ENCODE measurements at regions not wholly inside any gene's neighbourhood (a gene's known extent, or its start where the extent isn't known, plus 50 kb on each side); places are given as distances from the start of the nearest gene placed in this dataset.
A peak's percentile ranks its signal among the peaks of the same experiment; 100 is the strongest.

DNA sequence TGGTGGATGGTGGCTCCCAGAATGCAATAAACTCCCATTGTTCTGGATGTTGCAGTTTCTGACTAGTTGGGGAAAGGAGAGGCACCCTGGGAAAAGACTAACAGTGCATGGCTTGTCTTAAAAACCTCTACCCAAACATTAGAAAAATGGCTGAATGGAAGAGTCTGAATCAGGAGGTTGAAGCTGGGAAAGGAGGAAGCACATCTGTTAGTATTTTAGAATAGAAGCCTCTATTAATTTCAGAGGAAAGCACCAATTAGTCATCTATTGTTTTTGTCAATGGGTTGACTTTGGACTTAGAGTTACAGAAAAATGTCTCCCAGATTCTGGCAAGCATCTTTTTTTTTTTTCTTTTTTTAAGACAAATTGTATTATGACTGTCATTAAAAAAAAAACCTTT, 56.1 kb upstream of the ELMO1 start:
- Histone ChIP-seq H3K27ac (ENCODE audit: low read depth in 1 of 2, low read length in 1 of 2) (no peak overlapping the region), H3K4me3 (ENCODE audit: low read length in 2 of 2) (no peak overlapping the region), H3K36me3 (ENCODE audit: control insufficient read depth in 2 of 2, insufficient read depth in 2 of 2, low read length in 1 of 2) (no peaks in the 10 kb centered on the region), H3K4me1 (ENCODE audit: control insufficient read depth in 2 of 2, insufficient read depth in 2 of 2, low read length in 2 of 2) (no peaks in the 10 kb centered on the region), H3K27me3 (ENCODE audit: control insufficient read depth in 2 of 2, insufficient read depth in 1 of 2, low read length in 1 of 2) (no peaks in the 10 kb centered on the region), H3K9me3 (ENCODE audit: control insufficient read depth in 2 of 2, insufficient read depth in 1 of 2, low read length in 1 of 2) (no peaks in the 10 kb centered on the region)
- DNase-seq (ENCODE audit: low read depth in 6 of 9, low spot score in 9 of 9): no peak

DNA sequence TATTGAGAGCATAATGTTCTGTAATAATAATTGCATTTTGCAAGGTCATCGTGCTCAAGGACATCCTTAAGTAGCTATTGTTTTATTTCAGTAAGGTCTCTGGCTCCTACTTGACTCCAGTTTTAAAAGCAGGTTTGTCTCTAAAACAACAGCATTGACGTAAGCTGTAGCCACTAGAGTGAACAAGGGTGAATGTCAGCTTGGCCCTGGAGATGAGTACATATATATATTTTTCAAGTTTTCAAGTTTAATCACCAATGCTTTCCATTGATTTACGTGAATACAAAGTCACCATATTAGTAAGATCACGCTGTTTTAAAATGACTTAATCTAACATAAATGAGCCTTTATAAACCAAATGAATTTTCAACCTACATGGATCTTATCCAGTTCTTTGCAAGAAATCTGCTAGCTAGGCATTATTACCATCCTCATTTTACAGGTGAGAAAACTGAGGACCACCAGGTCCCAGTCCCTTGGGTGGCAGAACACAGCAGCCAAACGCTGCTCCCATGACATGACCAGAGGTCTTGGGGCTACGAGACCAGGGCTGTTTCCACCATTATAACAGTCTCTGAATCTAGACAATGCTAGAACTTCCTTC, 57.2 kb upstream of the ELMO1 start:
- Histone ChIP-seq H3K27ac (ENCODE audit: low read depth in 1 of 2, low read length in 1 of 2) (no peak overlapping the region), H3K36me3 (ENCODE audit: control insufficient read depth in 2 of 2, insufficient read depth in 2 of 2, low read length in 1 of 2) (no peaks in the 10 kb centered on the region), H3K9me3 (ENCODE audit: control insufficient read depth in 2 of 2, insufficient read depth in 1 of 2, low read length in 1 of 2) (no peaks in the 10 kb centered on the region), H3K4me3 (ENCODE audit: low read length in 2 of 2) (no peak overlapping the region), H3K27me3 (ENCODE audit: control insufficient read depth in 2 of 2, insufficient read depth in 1 of 2, low read length in 1 of 2) (no peaks in the 10 kb centered on the region), H3K4me1 (ENCODE audit: control insufficient read depth in 2 of 2, insufficient read depth in 2 of 2, low read length in 2 of 2) (no peaks in the 10 kb centered on the region)
- 88% methylated on average over 6 of the region's 6 CpGs for WGBS
- no peak for DNase-seq (ENCODE audit: low read depth in 6 of 9, low spot score in 9 of 9)

DNA sequence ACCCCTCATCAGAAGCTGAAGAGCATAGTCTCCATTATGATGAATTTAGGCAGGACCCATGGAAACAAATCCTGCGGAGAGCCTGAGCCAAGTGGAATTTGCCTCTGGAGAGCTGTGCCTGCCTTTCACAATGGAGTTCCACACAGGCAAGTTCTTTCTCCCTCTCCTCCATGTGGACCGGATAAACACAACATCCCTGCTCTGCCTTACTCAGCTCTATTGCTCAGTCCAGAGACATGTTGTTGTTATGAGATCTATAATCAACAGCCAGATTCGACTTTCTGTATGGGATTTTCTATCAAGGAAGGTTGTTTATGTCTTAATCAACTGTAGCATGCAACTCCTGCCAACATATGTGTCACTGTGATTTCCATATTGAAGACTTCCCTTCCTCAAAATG, 59.5 kb upstream of the ELMO1 start:
- Histone ChIP-seq H3K9me3 (ENCODE audit: control insufficient read depth in 2 of 2, insufficient read depth in 1 of 2, low read length in 1 of 2) (no peaks in the 10 kb centered on the region), H3K4me3 (ENCODE audit: low read length in 2 of 2) (no peak overlapping the region), H3K27ac (ENCODE audit: low read depth in 1 of 2, low read length in 1 of 2) (no peak overlapping the region), H3K4me1 (ENCODE audit: control insufficient read depth in 2 of 2, insufficient read depth in 2 of 2, low read length in 2 of 2) (no peaks in the 10 kb centered on the region), H3K36me3 (ENCODE audit: control insufficient read depth in 2 of 2, insufficient read depth in 2 of 2, low read length in 1 of 2) (no peaks in the 10 kb centered on the region), H3K27me3 (ENCODE audit: control insufficient read depth in 2 of 2, insufficient read depth in 1 of 2, low read length in 1 of 2) (no peaks in the 10 kb centered on the region)
- no peak for DNase-seq (ENCODE audit: low read depth in 6 of 9, low spot score in 9 of 9)
- 94% methylated on average over 3 of the region's 3 CpGs for WGBS

DNA sequence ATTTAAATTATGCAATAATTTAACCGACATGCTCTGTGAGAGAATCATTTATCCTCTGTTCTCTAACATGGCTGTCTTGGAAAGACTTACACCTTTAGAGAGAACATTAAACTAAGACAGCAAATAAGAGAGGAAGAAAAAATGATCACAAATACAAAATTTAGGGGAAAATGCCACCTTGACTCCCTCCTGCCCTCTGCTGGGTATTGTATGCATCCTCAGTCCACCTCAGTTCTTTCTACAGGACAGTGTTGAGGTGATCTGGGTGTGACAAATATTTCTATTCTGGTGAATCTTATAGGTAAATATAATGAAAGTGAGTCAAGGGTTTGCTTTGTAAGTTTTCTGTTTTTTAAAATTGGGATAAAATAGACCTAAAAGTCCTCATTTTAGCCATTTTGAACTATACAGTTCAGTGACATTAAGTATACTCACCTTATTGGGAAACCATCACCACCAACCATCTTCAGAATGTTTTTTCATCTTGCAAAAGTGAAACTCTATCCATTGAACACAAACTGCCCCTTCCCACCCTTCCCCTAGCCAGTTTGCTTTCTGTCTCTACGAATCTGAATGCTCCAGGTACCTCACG, 61.5 kb upstream of the ELMO1 start:
- Histone ChIP-seq H3K4me1 (ENCODE audit: control insufficient read depth in 2 of 2, insufficient read depth in 2 of 2, low read length in 2 of 2) (no peaks in the 10 kb centered on the region), H3K9me3 (ENCODE audit: control insufficient read depth in 2 of 2, insufficient read depth in 1 of 2, low read length in 1 of 2) (no peaks in the 10 kb centered on the region), H3K27me3 (ENCODE audit: control insufficient read depth in 2 of 2, insufficient read depth in 1 of 2, low read length in 1 of 2) (no peaks in the 10 kb centered on the region), H3K4me3 (ENCODE audit: low read length in 2 of 2) (no peak overlapping the region), H3K27ac (ENCODE audit: low read depth in 1 of 2, low read length in 1 of 2) (no peak overlapping the region), H3K36me3 (ENCODE audit: control insufficient read depth in 2 of 2, insufficient read depth in 2 of 2, low read length in 1 of 2) (no peaks in the 10 kb centered on the region)
- WGBS: 92% methylated on average over 3 of the region's 3 CpGs
- DNase-seq (ENCODE audit: low read depth in 6 of 9, low spot score in 9 of 9): peak in 6 of 9 donors; percentile 6 to 46 (median 12)

DNA sequence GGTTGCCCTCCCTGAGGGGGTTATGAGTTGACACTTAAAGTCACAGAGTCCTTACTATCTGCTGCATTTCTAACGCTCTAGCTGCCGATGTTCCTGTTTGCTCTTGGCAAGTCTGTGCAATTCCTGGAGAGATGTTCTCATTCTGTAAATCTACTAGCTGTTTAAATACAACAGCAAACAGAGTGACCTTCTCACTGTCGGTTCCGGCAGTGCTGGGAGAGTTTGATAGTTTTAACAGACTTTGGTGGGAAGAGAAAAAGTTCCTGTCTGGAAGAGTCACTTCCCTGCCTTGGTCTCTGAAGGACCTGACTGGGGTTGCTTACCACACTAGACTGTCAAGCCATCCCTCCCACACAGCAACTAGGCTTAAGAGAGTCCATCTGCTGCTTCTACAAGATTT, 63.3 kb upstream of the ELMO1 start:
- 82% methylated on average over 4 of the region's 4 CpGs for WGBS
- no peak overlapping the region for H3K27ac ChIP-seq (ENCODE audit: low read depth in 1 of 2, low read length in 1 of 2)

DNA sequence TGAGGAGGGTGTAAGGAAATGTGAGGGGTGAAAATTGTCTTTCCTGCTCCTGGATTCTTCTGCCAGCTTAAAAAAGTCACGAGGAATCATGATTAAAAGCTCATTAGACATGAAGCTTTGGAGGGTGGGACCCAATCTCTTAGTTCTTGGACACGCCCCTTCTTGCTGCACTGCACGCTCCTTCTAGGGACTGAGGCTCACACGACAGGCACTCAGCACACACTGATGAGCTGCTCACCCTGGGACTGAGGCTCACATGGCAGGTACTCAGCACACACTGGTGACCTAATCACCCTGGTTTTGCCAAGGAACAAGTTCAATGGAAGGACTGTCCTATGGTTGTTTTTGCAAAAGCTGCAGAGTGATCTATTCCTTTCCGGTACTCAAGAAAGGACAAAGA, 65.8 kb upstream of the ELMO1 start:
- Histone ChIP-seq H3K36me3 (ENCODE audit: control insufficient read depth in 2 of 2, insufficient read depth in 2 of 2, low read length in 1 of 2) (no peaks in the 10 kb centered on the region), H3K27me3 (ENCODE audit: control insufficient read depth in 2 of 2, insufficient read depth in 1 of 2, low read length in 1 of 2) (no peaks in the 10 kb centered on the region), H3K4me3 (ENCODE audit: low read length in 2 of 2) (no peak overlapping the region), H3K9me3 (ENCODE audit: control insufficient read depth in 2 of 2, insufficient read depth in 1 of 2, low read length in 1 of 2) (peaks cover 0 to 3% of the 10 kb centered on the region in 2 donors), H3K4me1 (ENCODE audit: control insufficient read depth in 2 of 2, insufficient read depth in 2 of 2, low read length in 2 of 2) (no peaks in the 10 kb centered on the region), H3K27ac (ENCODE audit: low read depth in 1 of 2, low read length in 1 of 2) (no peak overlapping the region)
- WGBS: 77% methylated on average over 5 of the region's 5 CpGs
- no peak for DNase-seq (ENCODE audit: low read depth in 6 of 9, low spot score in 9 of 9)

More for the DNA sequence above, 63.3 kb upstream of the ELMO1 start:
- Histone ChIP-seq H3K27me3 (ENCODE audit: control insufficient read depth in 2 of 2, insufficient read depth in 1 of 2, low read length in 1 of 2) (no peaks in the 10 kb centered on the region), H3K36me3 (ENCODE audit: control insufficient read depth in 2 of 2, insufficient read depth in 2 of 2, low read length in 1 of 2) (no peaks in the 10 kb centered on the region), H3K4me3 (ENCODE audit: low read length in 2 of 2) (no peak overlapping the region), H3K4me1 (ENCODE audit: control insufficient read depth in 2 of 2, insufficient read depth in 2 of 2, low read length in 2 of 2) (no peaks in the 10 kb centered on the region), H3K9me3 (ENCODE audit: control insufficient read depth in 2 of 2, insufficient read depth in 1 of 2, low read length in 1 of 2) (peaks cover 0 to 3% of the 10 kb centered on the region in 2 donors)
- DNase-seq (ENCODE audit: low read depth in 6 of 9, low spot score in 9 of 9): no peak

DNA sequence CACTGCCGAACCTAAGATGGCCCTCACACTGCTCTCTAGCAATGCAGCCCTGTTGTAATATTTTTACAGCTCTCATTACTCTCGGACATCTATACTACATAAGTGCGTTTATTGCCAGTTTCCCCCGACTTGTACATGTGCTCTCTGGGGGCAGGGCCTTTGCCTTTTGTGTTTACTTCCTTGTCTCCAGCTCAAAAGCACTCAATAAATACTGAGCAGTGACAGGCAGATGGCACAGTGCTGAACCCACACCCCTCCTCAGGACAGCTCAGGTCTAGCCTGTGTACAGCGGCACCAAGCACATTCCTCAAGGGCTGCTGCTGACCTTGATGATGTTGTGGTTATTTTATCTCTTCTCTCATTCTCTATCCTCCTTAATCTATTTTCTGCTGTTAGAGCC, 68.0 kb upstream of the ELMO1 start:
- Histone ChIP-seq H3K36me3 (ENCODE audit: control insufficient read depth in 2 of 2, insufficient read depth in 2 of 2, low read length in 1 of 2) (no peaks in the 10 kb centered on the region), H3K4me1 (ENCODE audit: control insufficient read depth in 2 of 2, insufficient read depth in 2 of 2, low read length in 2 of 2) (no peaks in the 10 kb centered on the region), H3K27ac (ENCODE audit: low read depth in 1 of 2, low read length in 1 of 2) (no peak overlapping the region), H3K27me3 (ENCODE audit: control insufficient read depth in 2 of 2, insufficient read depth in 1 of 2, low read length in 1 of 2) (no peaks in the 10 kb centered on the region), H3K9me3 (ENCODE audit: control insufficient read depth in 2 of 2, insufficient read depth in 1 of 2, low read length in 1 of 2) (peaks cover 0 to 3% of the 10 kb centered on the region in 2 donors), H3K4me3 (ENCODE audit: low read length in 2 of 2) (no peak overlapping the region)
- WGBS: 92% methylated on average over 5 of the region's 5 CpGs
- no peak for DNase-seq (ENCODE audit: low read depth in 6 of 9, low spot score in 9 of 9)

DNA sequence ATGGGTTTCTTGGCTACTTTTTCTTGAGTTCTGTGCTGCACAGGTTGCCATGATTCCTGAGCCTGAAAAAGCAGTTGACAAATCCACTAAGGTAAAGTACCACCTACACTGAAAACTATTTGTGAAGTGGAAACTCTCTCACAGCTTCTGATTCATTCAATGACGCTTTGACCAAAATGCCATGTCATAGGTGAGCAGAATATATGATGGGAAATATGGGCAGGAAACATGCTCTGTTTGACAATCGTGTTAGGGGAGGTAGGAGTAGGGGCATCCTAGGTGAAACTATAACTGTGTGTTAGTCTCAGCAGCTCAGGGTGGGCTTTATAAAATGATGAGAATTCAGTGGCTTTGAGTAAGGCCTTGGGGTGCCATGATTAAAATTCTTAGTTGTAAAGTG, 69.6 kb upstream of the ELMO1 start:
- Histone ChIP-seq H3K27me3 (ENCODE audit: control insufficient read depth in 2 of 2, insufficient read depth in 1 of 2, low read length in 1 of 2) (no peaks in the 10 kb centered on the region), H3K9me3 (ENCODE audit: control insufficient read depth in 2 of 2, insufficient read depth in 1 of 2, low read length in 1 of 2) (peaks cover 0 to 3% of the 10 kb centered on the region in 2 donors), H3K27ac (ENCODE audit: low read depth in 1 of 2, low read length in 1 of 2) (no peak overlapping the region), H3K36me3 (ENCODE audit: control insufficient read depth in 2 of 2, insufficient read depth in 2 of 2, low read length in 1 of 2) (no peaks in the 10 kb centered on the region), H3K4me3 (ENCODE audit: low read length in 2 of 2) (no peak overlapping the region), H3K4me1 (ENCODE audit: control insufficient read depth in 2 of 2, insufficient read depth in 2 of 2, low read length in 2 of 2) (no peaks in the 10 kb centered on the region)
- WGBS: 79% methylated on average over 2 of the region's 2 CpGs
- no peak for DNase-seq (ENCODE audit: low read depth in 6 of 9, low spot score in 9 of 9)

DNA sequence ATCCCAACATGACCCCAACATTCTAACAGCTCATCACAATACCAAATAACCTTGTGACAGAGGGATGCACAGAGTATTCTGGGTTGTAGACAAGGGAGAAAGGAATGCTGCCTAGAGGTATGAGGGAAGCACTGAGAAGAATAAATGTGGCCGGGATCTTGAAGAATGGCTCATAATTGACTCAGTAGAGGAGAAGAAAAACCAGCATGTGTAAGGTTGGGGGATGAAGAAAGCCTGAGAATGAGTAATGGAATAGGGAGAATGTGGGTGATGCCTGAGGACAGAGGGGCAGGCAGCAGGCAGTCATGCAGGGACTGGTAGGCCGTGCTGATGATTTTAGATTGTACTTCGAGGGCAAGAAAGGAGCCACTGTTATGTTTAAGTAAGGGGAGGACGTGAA, 75.4 kb upstream of the ELMO1 start:
- 85% methylated on average over 4 of the region's 4 CpGs for WGBS
- Histone ChIP-seq H3K4me1 (ENCODE audit: control insufficient read depth in 2 of 2, insufficient read depth in 2 of 2, low read length in 2 of 2) (no peaks in the 10 kb centered on the region), H3K36me3 (ENCODE audit: control insufficient read depth in 2 of 2, insufficient read depth in 2 of 2, low read length in 1 of 2) (no peaks in the 10 kb centered on the region), H3K27me3 (ENCODE audit: control insufficient read depth in 2 of 2, insufficient read depth in 1 of 2, low read length in 1 of 2) (no peaks in the 10 kb centered on the region), H3K27ac (ENCODE audit: low read depth in 1 of 2, low read length in 1 of 2) (no peak overlapping the region), H3K4me3 (ENCODE audit: low read length in 2 of 2) (no peak overlapping the region), H3K9me3 (ENCODE audit: control insufficient read depth in 2 of 2, insufficient read depth in 1 of 2, low read length in 1 of 2) (no peaks in the 10 kb centered on the region)
- no peak for DNase-seq (ENCODE audit: low read depth in 6 of 9, low spot score in 9 of 9)

Measured in thymus (tissue), 11 donors.